Psoas muscle (tissue), 7 donors: ENCODE measurements at regions not wholly inside any gene's neighbourhood (a gene's known extent, or its start where the extent isn't known, plus 50 kb on each side); places are given as distances from the start of the nearest gene placed in this dataset.

ENCODE experiments used
- ATAC-seq, 4 donors: fragments of 200-7000 bp; cut with Tn5 transposase; one replicate each; pipeline ENCODE4 v1.9.1; 2020; ENCODE audit warnings: moderate library complexity in 3 of 4, mild to moderate bottlenecking in 2 of 4
- DNase-seq, 2 donors: peaks; one replicate each; pipeline ENCODE4 v3.0.0-alpha.2; 2020
- H3K27ac ChIP-seq: fragments of 200-600 bp; one replicate; pipeline ENCODE4 v1.8.0; 2022
- H3K27me3 ChIP-seq, 3 donors: fragments of 200-600 bp in 1 of 3; one replicate each; pipeline versions ENCODE4 v1.6.1 to v1.8.0; 2013 to 2022; ENCODE audit warnings: low read length in 2 of 3, mild to moderate bottlenecking in 2 of 3, moderate library complexity in 1 of 3; ENCODE audit not compliant: insufficient read depth in 3 of 3
- H3K36me3 ChIP-seq, 2 donors: fragments of 200-600 bp in 1 of 2; one replicate each; pipeline versions ENCODE4 v1.6.1 to v1.8.0; 2013 to 2022; ENCODE audit warnings: low read depth in 1 of 2, mild to moderate bottlenecking in 1 of 2, moderate library complexity in 1 of 2; ENCODE audit not compliant: insufficient read depth in 1 of 2
- H3K4me1 ChIP-seq: fragments of 200-600 bp; one replicate; pipeline ENCODE4 v1.8.0; 2022
- H3K4me3 ChIP-seq: fragments of 200-600 bp; one replicate; pipeline ENCODE4 v1.8.0; 2022; ENCODE audit warnings: mild to moderate bottlenecking
- H3K9me3 ChIP-seq: fragments of 200-600 bp; one replicate; pipeline ENCODE4 v1.8.0; 2022
- CTCF ChIP-seq: fragments of 200-600 bp; IDR thresholded peaks from one replicate; pipeline ENCODE4 v1.8.0; 2022; ENCODE audit warnings: antibody characterized with exemption
- WGBS, 3 donors: extraction: QIAGEN DNeasy Blood & Tissue Kit; methylation state at CpG; one replicate each; pipeline versions ENCODE4 v1.1.6 to v1.1.7; 2013; 5-methylcytosine and 5-hydroxymethylcytosine counted together
- intact Hi-C, 2 donors: fragments of 100-400 bp; cut with DNase I; formaldehyde crosslinking; loops; one replicate each; pipeline versions ENCODE4 v1.11.0 to v1.14.2; 2022
- donor health status: healthy with polysubstance abuse.
- donor health status: DM: no; HTN: no; CAD: no; lungs with moderate emphysema.
- donor health status: Bipolar disorder and iron deficiency.
- donor health status: healthy.
- donor health status: DM: yes; HTN: yes; CAD: no.
- donor health status: DM: no; HTN: no; CAD: no.
- donor health status: DM: yes; HTN: yes; CAD: no.

GRCh38 chr5:125372694-125373631, 626.5 kb upstream of the ZNF608 start:
- no peaks in the 10 kb centered on the region for H3K4me1 ChIP-seq
- 68 to 80% (median 71%) methylated on average over 6 of the region's 6 CpGs for WGBS, 3 donors
- H3K27me3 ChIP-seq = no peaks in the 10 kb centered on the region
- no peak for TF ChIP-seq CTCF
- no peak overlapping the region for H3K4me3 ChIP-seq
- intact Hi-C loops = no loop called here
- DNase-seq (no peak), ATAC-seq (no peak)
- no peak overlapping the region for H3K27ac ChIP-seq
- no peaks in the 10 kb centered on the region for H3K36me3 ChIP-seq
- H3K9me3 ChIP-seq = no peaks in the 10 kb centered on the region

- Histone ChIP-seq H3K27me3 (no peaks in the 10 kb centered on the region), H3K4me1 (no peaks in the 10 kb centered on the region), H3K4me3 (no peak overlapping the region), H3K9me3 (no peaks in the 10 kb centered on the region), H3K36me3 (no peaks in the 10 kb centered on the region), H3K27ac (no peak overlapping the region)
- WGBS, 3 donors = 60 to 68% (median 62%) methylated on average over 1 of the region's 1 CpG
- ATAC-seq (no peak), DNase-seq (no peak)
- TF ChIP-seq CTCF = no peak
- intact Hi-C loops = no loop called here
Observed at GRCh38 chr5:125375143-125375542, 628.7 kb upstream of the ZNF608 start.

GRCh38 chr5:125376059-125376641, 629.7 kb upstream of the ZNF608 start:
- 85 to 90% (median 85%) methylated on average over 12 of the region's 12 CpGs for WGBS, 3 donors
- DNase-seq (no peak), ATAC-seq (no peak)
- intact Hi-C loops = no loop called here
- Histone ChIP-seq H3K27me3 (no peaks in the 10 kb centered on the region), H3K4me3 (no peak overlapping the region), H3K27ac (no peak overlapping the region), H3K36me3 (no peaks in the 10 kb centered on the region), H3K9me3 (no peaks in the 10 kb centered on the region), H3K4me1 (no peaks in the 10 kb centered on the region)
- TF ChIP-seq CTCF = no peak

- intact Hi-C loops = no loop called here
- TF ChIP-seq CTCF = no peak
- Histone ChIP-seq H3K36me3 (no peaks in the 10 kb centered on the region), H3K9me3 (no peaks in the 10 kb centered on the region), H3K4me1 (no peaks in the 10 kb centered on the region), H3K27ac (no peak overlapping the region), H3K27me3 (no peaks in the 10 kb centered on the region), H3K4me3 (no peak overlapping the region)
- 41 to 61% (median 44%) methylated on average over 1 of the region's 1 CpG for WGBS, 3 donors
- DNase-seq (no peak), ATAC-seq (no peak)
Observed at GRCh38 chr5:125377141-125377540, 630.7 kb upstream of the ZNF608 start.
